Prostate gland (tissue), 2 donors: ENCODE measurements at regions not wholly inside any gene's neighbourhood (a gene's known extent, or its start where the extent isn't known, plus 50 kb on each side); places are given as distances from the start of the nearest gene placed in this dataset.

Source experiments
- POLR2A ChIP-seq: fragments of 450-650 bp; IDR thresholded peaks from one replicate; pipeline ENCODE4 v1.6.1; 2016; ENCODE audit warnings: antibody characterized with exemption, mild to moderate bottlenecking
- TF ChIP-seq, protein P1 (sequence below), 4 experiments: fragments of 200-600 bp in 2 of 4; fragments of 450-650 bp in 2 of 4; sonication (generic) in 2 of 4; IDR thresholded peaks; 1 replicate in 3 of 4; 2 replicates in 1 of 4; pipeline ENCODE4 v1.5.1; 2016 to 2019; ENCODE audit warnings: antibody characterized with exemption in 4 of 4, mild to moderate bottlenecking in 2 of 4, moderate library complexity in 2 of 4

DNA sequence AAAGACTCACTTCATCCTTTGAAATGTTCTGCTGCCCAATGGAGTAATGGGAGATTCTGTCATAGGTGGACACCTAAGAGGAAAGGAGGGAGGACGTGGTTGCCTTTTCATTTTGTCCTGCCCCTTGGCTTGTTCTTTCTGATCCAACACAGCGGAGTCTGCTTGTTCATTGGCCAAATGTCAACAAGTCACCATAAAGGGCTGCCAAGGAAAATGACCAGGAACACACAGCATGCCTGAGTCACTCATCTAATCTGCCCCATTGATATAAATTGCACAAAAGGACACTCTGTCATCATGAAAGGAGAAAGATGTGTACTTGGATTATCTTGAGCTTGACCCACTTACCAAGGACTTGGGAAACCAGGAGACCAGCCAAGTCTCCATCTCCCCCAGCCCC, 422.9 kb downstream of the SETD4 start:
- TF ChIP-seq, protein P1, sequence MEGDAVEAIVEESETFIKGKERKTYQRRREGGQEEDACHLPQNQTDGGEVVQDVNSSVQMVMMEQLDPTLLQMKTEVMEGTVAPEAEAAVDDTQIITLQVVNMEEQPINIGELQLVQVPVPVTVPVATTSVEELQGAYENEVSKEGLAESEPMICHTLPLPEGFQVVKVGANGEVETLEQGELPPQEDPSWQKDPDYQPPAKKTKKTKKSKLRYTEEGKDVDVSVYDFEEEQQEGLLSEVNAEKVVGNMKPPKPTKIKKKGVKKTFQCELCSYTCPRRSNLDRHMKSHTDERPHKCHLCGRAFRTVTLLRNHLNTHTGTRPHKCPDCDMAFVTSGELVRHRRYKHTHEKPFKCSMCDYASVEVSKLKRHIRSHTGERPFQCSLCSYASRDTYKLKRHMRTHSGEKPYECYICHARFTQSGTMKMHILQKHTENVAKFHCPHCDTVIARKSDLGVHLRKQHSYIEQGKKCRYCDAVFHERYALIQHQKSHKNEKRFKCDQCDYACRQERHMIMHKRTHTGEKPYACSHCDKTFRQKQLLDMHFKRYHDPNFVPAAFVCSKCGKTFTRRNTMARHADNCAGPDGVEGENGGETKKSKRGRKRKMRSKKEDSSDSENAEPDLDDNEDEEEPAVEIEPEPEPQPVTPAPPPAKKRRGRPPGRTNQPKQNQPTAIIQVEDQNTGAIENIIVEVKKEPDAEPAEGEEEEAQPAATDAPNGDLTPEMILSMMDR (IDR thresholded peaks at IDR 0.05) = no peak
- no peak for TF ChIP-seq POLR2A
